H1 (cell line): ENCODE measurements at regions not wholly inside any gene's neighbourhood (a gene's known extent, or its start where the extent isn't known, plus 50 kb on each side); places are given as distances from the start of the nearest gene placed in this dataset.

Source experiments
- CTCF ChIA-PET: fragments of 300-600 bp; sonication (Branson Sonifier 250); formaldehyde crosslinking; loops from one replicate; lab custom pipeline; 2021; ENCODE audit not compliant: partially characterized antibody; lab: Charles Lee
- POLR2A ChIA-PET: fragments of 300-600 bp; sonication (Branson Sonifier 250); formaldehyde crosslinking; loops from one replicate; lab custom pipeline; 2021; ENCODE audit warnings: inconsistent platforms; ENCODE audit not compliant: partially characterized antibody; lab: Charles Lee
- DNase-seq, 2 experiments: peaks; one replicate each; pipeline versions ENCODE4 v3.0.0 to v3.0.0-alpha.2; 2010 to 2022; ENCODE audit warnings: low spot score in 2 of 2, low read depth in 1 of 2, mixed read lengths in 1 of 2
- FAIRE-seq: peaks from 2 replicates; lab custom pipeline; 2011; peaks lifted over from hg19 to GRCh38; lab: Jason Lieb, UNC
- H2AFZ ChIP-seq: 2 replicates; pipeline ENCODE4 v1.8.1; 2012; ENCODE audit warnings: low read length, inconsistent platforms
- H2AK5ac ChIP-seq: 2 replicates; pipeline ENCODE4 v1.6.1; 2013; ENCODE audit warnings: low read depth, low read length
- H2BK120ac ChIP-seq: replicated peaks from 2 replicates; pipeline ENCODE3; 2013; ENCODE audit warnings: low read depth, low read length, inconsistent platforms
- H2BK12ac ChIP-seq: 2 replicates; pipeline ENCODE4 v1.6.1; 2013; ENCODE audit warnings: low read depth, low read length
- H2BK15ac ChIP-seq: 2 replicates; pipeline ENCODE4 v1.6.1; 2013; ENCODE audit warnings: low read length
- H2BK20ac ChIP-seq: 2 replicates; pipeline ENCODE4 v1.6.1; 2013; ENCODE audit warnings: low read length
- H2BK5ac ChIP-seq: 2 replicates; pipeline ENCODE4 v1.6.1; 2013; ENCODE audit warnings: low read depth, low read length
- H3K14ac ChIP-seq: 2 replicates; pipeline ENCODE4 v1.6.1; 2013; ENCODE audit warnings: inconsistent platforms; ENCODE audit not compliant: insufficient read length
- H3K18ac ChIP-seq: 2 replicates; pipeline ENCODE4 v1.6.1; 2013; ENCODE audit warnings: low read length; ENCODE audit errors: extremely low read depth
- H3K23ac ChIP-seq: 2 replicates; pipeline ENCODE4 v1.6.1; 2013; ENCODE audit warnings: inconsistent platforms; ENCODE audit not compliant: insufficient read length
- H3K23me2 ChIP-seq: 2 replicates; pipeline ENCODE4 v1.6.1; 2013; ENCODE audit warnings: low read depth, low read length
- H3K27ac ChIP-seq: 2 replicates; pipeline ENCODE4 v1.6.1; 2011; ENCODE audit warnings: low read depth, low read length, inconsistent platforms
- H3K27me3 ChIP-seq, 4 experiments: replicated peaks in 1 of 4; 1 replicate in 1 of 4; 2 replicates in 3 of 4; pipeline versions ENCODE4 v1.6.1 to v1.8.1; 2011 to 2013; ENCODE audit warnings: low read length in 3 of 4, mild to moderate bottlenecking in 3 of 4, inconsistent platforms in 2 of 4, mixed read lengths in 2 of 4, moderate library complexity in 1 of 4; ENCODE audit not compliant: control insufficient read depth in 3 of 4, insufficient read depth in 3 of 4; ENCODE audit errors: extremely low read depth in 1 of 4
- H3K36me3 ChIP-seq, 4 experiments: 2 replicates each; pipeline versions ENCODE4 v1.6.1 to v1.8.1; 2011 to 2013; ENCODE audit warnings: mild to moderate bottlenecking in 4 of 4, low read length in 3 of 4, moderate library complexity in 2 of 4, control low read depth in 1 of 4, inconsistent platforms in 1 of 4; ENCODE audit not compliant: insufficient read depth in 4 of 4, control insufficient read depth in 2 of 4
- H3K4ac ChIP-seq: replicated peaks from 2 replicates; pipeline ENCODE3; 2013; ENCODE audit warnings: low read length, low read depth, mixed read lengths, inconsistent platforms; ENCODE audit not compliant: insufficient read length
- H3K4me1 ChIP-seq, 4 experiments: replicated peaks in 1 of 4; 1 replicate in 1 of 4; 2 replicates in 3 of 4; pipeline versions ENCODE4 v1.6.1 to v1.8.1; 2011 to 2013; ENCODE audit warnings: low read length in 3 of 4, inconsistent platforms in 2 of 4, mixed read lengths in 1 of 4; ENCODE audit not compliant: insufficient read depth in 4 of 4, control insufficient read depth in 3 of 4
- H3K4me2 ChIP-seq, 2 experiments: 2 replicates each; pipeline versions ENCODE4 v1.6.1 to v1.8.1; 2011 to 2013; ENCODE audit warnings: low read depth in 2 of 2, low read length in 2 of 2, control low read depth in 1 of 2, inconsistent platforms in 1 of 2, mild to moderate bottlenecking in 1 of 2; ENCODE audit not compliant: insufficient read depth in 1 of 2
- H3K4me3 ChIP-seq, 4 experiments: fragments of 200-600, 300-600 bp in 1 of 4; sonication (generic), shearing (Covaris generic), sonication (Bioruptor Twin) in 1 of 4; 2 replicates each; pipeline versions ENCODE4 v1.5.1 to v1.8.1; 2011 to 2016; ENCODE audit warnings: low read length in 4 of 4, low read depth in 3 of 4, control low read depth in 2 of 4, inconsistent platforms in 2 of 4, mild to moderate bottlenecking in 2 of 4, mixed read lengths in 1 of 4, moderate library complexity in 1 of 4; ENCODE audit not compliant: insufficient read depth in 2 of 4; ENCODE audit errors: extremely low read depth in 1 of 4
- H3K56ac ChIP-seq: replicated peaks from 2 replicates; pipeline ENCODE3; 2013; ENCODE audit warnings: low read depth, mild to moderate bottlenecking, mixed read lengths, low read length, inconsistent platforms; ENCODE audit not compliant: insufficient read length
- H3K79me1 ChIP-seq: 2 replicates; pipeline ENCODE4 v1.6.1; 2013; ENCODE audit warnings: low read depth, low read length, control low read depth
- H3K79me2 ChIP-seq, 2 experiments: 2 replicates each; pipeline versions ENCODE4 v1.6.1 to v1.8.1; 2012 to 2013; ENCODE audit warnings: low read length in 2 of 2, mild to moderate bottlenecking in 2 of 2, inconsistent platforms in 1 of 2; ENCODE audit not compliant: insufficient read depth in 2 of 2, control insufficient read depth in 1 of 2
- H3K9ac ChIP-seq, 4 experiments: replicated peaks in 1 of 4; 1 replicate in 1 of 4; 2 replicates in 3 of 4; pipeline versions ENCODE4 v1.6.1 to v1.8.1; 2011 to 2013; ENCODE audit warnings: low read depth in 3 of 4, low read length in 3 of 4, control low read depth in 2 of 4, mild to moderate bottlenecking in 2 of 4, moderate library complexity in 2 of 4, inconsistent platforms in 1 of 4; ENCODE audit errors: extremely low read depth in 1 of 4
- H3K9me3 ChIP-seq, 2 experiments: 2 replicates each; pipeline versions ENCODE4 v1.6.1 to v1.8.1; 2012 to 2013; ENCODE audit warnings: mild to moderate bottlenecking in 2 of 2, moderate library complexity in 2 of 2, control low read depth in 1 of 2, inconsistent platforms in 1 of 2, low read depth in 1 of 2, low read length in 1 of 2, mixed read lengths in 1 of 2; ENCODE audit not compliant: insufficient read depth in 2 of 2
- H4K20me1 ChIP-seq, 2 experiments: replicated peaks in 1 of 2; 2 replicates each; pipeline versions ENCODE3 to v1.8.1; 2011 to 2013; ENCODE audit warnings: inconsistent platforms in 2 of 2, low read length in 2 of 2, mild to moderate bottlenecking in 1 of 2; ENCODE audit not compliant: insufficient read depth in 2 of 2, control insufficient read depth in 1 of 2
- H4K5ac ChIP-seq: 2 replicates; pipeline ENCODE4 v1.6.1; 2013; ENCODE audit warnings: low read length, low read depth, mixed read lengths, inconsistent platforms; ENCODE audit not compliant: insufficient read length
- H4K8ac ChIP-seq: 2 replicates; pipeline ENCODE4 v1.8.0; 2013; ENCODE audit warnings: mild to moderate bottlenecking, moderate library complexity, low read length, inconsistent platforms; ENCODE audit not compliant: insufficient read depth; ENCODE audit errors: extremely low read depth
- H4K91ac ChIP-seq: replicated peaks from 2 replicates; pipeline ENCODE3; 2013; ENCODE audit warnings: low read length, mixed read lengths, inconsistent platforms; ENCODE audit not compliant: insufficient read length
- ATF3 ChIP-seq: IDR thresholded peaks from 2 replicates; pipeline ENCODE4 v1.6.1; 2011; ENCODE audit warnings: low read depth, mild to moderate bottlenecking, low read length; ENCODE audit not compliant: insufficient read depth
- CBX5 ChIP-seq: fragments of 300-800, 300-1000 bp; sonication (generic); IDR thresholded peaks from 2 replicates; pipeline ENCODE4 v1.7.1; 2016; ENCODE audit warnings: antibody characterized with exemption, low read length, low read depth
- CBX8 ChIP-seq: fragments of 300-800, 300-1000 bp; sonication (generic); IDR thresholded peaks from 2 replicates; pipeline ENCODE4 v1.7.1; 2016; ENCODE audit warnings: low read depth, low read length, borderline replicate concordance
- CHD1 ChIP-seq: IDR thresholded peaks from 2 replicates; pipeline ENCODE4 v1.6.1; 2012; ENCODE audit warnings: low read depth, low read length, improper control_type of control experiment
- CTBP2 ChIP-seq: IDR thresholded peaks from 2 replicates; pipeline ENCODE4 v1.7.0; 2011; ENCODE audit warnings: borderline replicate concordance, mild to moderate bottlenecking, moderate library complexity, mixed read lengths, low read length; ENCODE audit not compliant: insufficient read depth, insufficient read length
- EP300 ChIP-seq, 2 experiments: IDR thresholded peaks; 1 replicate in 1 of 2; 2 replicates in 1 of 2; pipeline ENCODE4 v1.6.1; 2011 to 2012; ENCODE audit warnings: low read depth in 2 of 2, low read length in 2 of 2, mild to moderate bottlenecking in 2 of 2, borderline replicate concordance in 1 of 2, inconsistent platforms in 1 of 2, moderate library complexity in 1 of 2
- EZH2 ChIP-seq: fragments of 200-600 bp; sonication (generic); IDR thresholded peaks from 2 replicates; pipeline ENCODE4 v1.7.1; 2012; ENCODE audit warnings: low read depth, mild to moderate bottlenecking, moderate library complexity, low read length, inconsistent platforms; ENCODE audit not compliant: severe bottlenecking
- NANOG ChIP-seq: IDR thresholded peaks from 2 replicates; pipeline ENCODE4 v1.6.1; 2011; ENCODE audit warnings: low read length, low read depth, mild to moderate bottlenecking, inconsistent platforms; ENCODE audit not compliant: insufficient read depth, poor library complexity, severe bottlenecking
- SAP30 ChIP-seq: fragments of 300-600 bp; sonication (generic); IDR thresholded peaks from 2 replicates; pipeline ENCODE4 v1.7.1; 2012; ENCODE audit warnings: low read length, moderate library complexity, mild to moderate bottlenecking, inconsistent platforms; ENCODE audit not compliant: insufficient read depth, insufficient replicate concordance
- SP4 ChIP-seq: IDR thresholded peaks from 2 replicates; pipeline ENCODE4 v1.6.1; 2012; ENCODE audit warnings: low read length, inconsistent platforms
- TAF7 ChIP-seq: optimal IDR thresholded peaks from 2 replicates; pipeline ENCODE3; 2011; ENCODE audit warnings: low read depth, mild to moderate bottlenecking, inconsistent platforms, low read length, moderate library complexity, borderline replicate concordance
- TEAD4 ChIP-seq: IDR thresholded peaks from 2 replicates; pipeline ENCODE4 v1.6.1; 2012; ENCODE audit warnings: low read depth, low read length, inconsistent platforms, mixed read lengths
- WGBS, 2 experiments: shearing (Covaris generic) in 1 of 2; methylation state at CpG; one replicate each; pipeline versions ENCODE4 v1.1.6 to v1.1.7; 2013 to 2015; ENCODE audit warnings: low lambda C conversion rate in 2 of 2, mixed read lengths in 2 of 2, inconsistent platforms in 1 of 2, low coverage in 1 of 2, missing lambda C conversion rate in 1 of 2; ENCODE audit not compliant: insufficient replicate concordance in 2 of 2, insufficient coverage in 1 of 2, insufficient read length in 1 of 2; ENCODE audit errors: extremely low coverage in 1 of 2, missing lambda C conversion rate in 1 of 2; 5-methylcytosine and 5-hydroxymethylcytosine counted together

DNA sequence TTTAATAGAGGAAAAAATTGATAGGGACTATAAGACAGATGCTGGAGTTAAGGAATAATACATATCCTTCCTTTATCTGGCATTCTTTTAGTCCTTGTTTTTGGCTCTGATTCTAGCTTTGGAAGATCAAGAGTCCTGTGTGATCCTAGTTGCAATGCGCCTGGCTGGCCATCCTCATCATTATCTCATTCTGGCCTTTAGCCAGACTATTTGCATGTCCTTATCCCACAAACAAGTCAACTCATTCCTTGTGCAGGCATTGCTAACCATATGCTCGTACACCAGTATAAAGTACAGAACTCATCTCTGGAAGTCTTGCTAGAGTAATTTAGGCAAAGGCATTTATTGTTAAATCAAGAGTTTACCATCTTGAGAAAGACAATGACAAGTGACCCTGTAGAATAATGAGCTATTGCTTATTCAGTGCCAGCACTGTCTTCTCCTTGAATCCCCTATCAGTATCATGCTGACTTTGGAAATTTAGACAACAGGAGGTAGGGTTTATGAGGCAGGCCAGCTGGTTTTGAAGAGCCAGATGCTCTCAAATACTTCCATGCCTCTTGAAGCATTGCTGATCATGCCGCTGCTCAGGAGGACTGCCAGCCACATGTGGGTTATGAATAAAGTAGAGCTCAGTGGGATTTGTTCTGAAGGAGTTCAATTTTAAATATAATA is 1730.3 kb upstream of the TENM3 start:
- Histone ChIP-seq H3K56ac (no peak overlapping the region), H3K36me3 (no peaks in the 10 kb centered on the region), H4K20me1 (no peaks in the 10 kb centered on the region), H3K27me3 (peaks cover 0 to 1% (median 0%) of the 10 kb centered on the region in 4 experiments; a peak in 1 of 7 replicates), H4K91ac (no peak overlapping the region), H3K23ac (no peak overlapping the region), H3K79me1 (no peaks in the 10 kb centered on the region), H2AFZ (0 out of 2 replicates have a peak overlapping the region, but pooled peaks have one; percentile 43), H3K4me1 (peaks cover 0 to 5% (median 0%) of the 10 kb centered on the region in 4 experiments; a peak in 1 of 7 replicates), H2BK20ac (no peak overlapping the region), H2BK15ac (no peak overlapping the region), H2AK5ac (no peak overlapping the region), H2BK120ac (no peak overlapping the region), H3K79me2 (no peaks in the 10 kb centered on the region), H3K27ac (no peak overlapping the region), H2BK5ac (no peak overlapping the region), H3K18ac (no peak overlapping the region), H3K23me2 (no peaks in the 10 kb centered on the region), H2BK12ac (no peak overlapping the region), H3K4ac (no peak overlapping the region), H3K14ac (no peak overlapping the region), H3K4me2 (no peak overlapping the region), H3K4me3 (no peak overlapping the region), H4K5ac (no peak overlapping the region), H3K9me3 (no peaks in the 10 kb centered on the region), H4K8ac (no peak overlapping the region), H3K9ac (no peak overlapping the region)
- DNase-seq (no peak), FAIRE-seq (no peak)
- ChIA-PET CTCF (interaction anchor here (1.1 to 2.0 kb wide), 4 partner anchors 9 to 45 kb away, joined by 3 to 5 read pairs (median 4); no protein-coding TSS in a partner anchor), POLR2A (no interaction called here)
- 94% methylated on average over 3 of the region's 3 CpGs; no CpG with 5 or more reads in 1 of the 2 experiments for WGBS, 2 experiments
- TF ChIP-seq CBX8 (no peak), NANOG (no peak), SAP30 (no peak), TEAD4 (no peak), CBX5 (no peak), CHD1 (no peak), CTBP2 (no peak), ATF3 (no peak), EP300 (IDR thresholded peaks at IDR 0.05; ENCODE audit: borderline replicate concordance in 1 of 2, low read depth in 2 of 2, low read length in 2 of 2) (no peak), TAF7 (no peak), EZH2 (no peak), SP4 (no peak)
